ENCODE measurements at regions not wholly inside any gene's neighbourhood (a gene's known extent, or its start where the extent isn't known, plus 50 kb on each side); places are given as distances from the start of the nearest gene placed in this dataset.

GRCh38 chr6:3928111-3928510 lies 78.9 kb downstream of the FAM50B start:
- Histone ChIP-seq H3K9me3 (ENCODE audit: control insufficient read depth in 4 of 4, insufficient read depth in 3 of 4, low read length in 3 of 4) (no peaks in the 10 kb centered on the region), H3K27me3 (ENCODE audit: control insufficient read depth in 3 of 3, insufficient read depth in 3 of 3, low read length in 2 of 3) (no peaks in the 10 kb centered on the region), H3K4me1 (ENCODE audit: control insufficient read depth in 5 of 5, insufficient read depth in 5 of 5, low read length in 5 of 5) (peaks cover 0 to 8% (median 3%) of the 10 kb centered on the region in 5 donors), H3K9ac (ENCODE audit: insufficient read depth in 1 of 2, low read length in 2 of 2) (no peak overlapping the region), H3K4me3 (no peak overlapping the region), H3K27ac (ENCODE audit: low read depth in 1 of 2, low read length in 1 of 2) (no peak overlapping the region), H3K36me3 (ENCODE audit: control insufficient read depth in 4 of 4, insufficient read depth in 4 of 4, low read length in 4 of 4) (no peaks in the 10 kb centered on the region)
- 55 to 59% methylated on average over 5 of the region's 5 CpGs for WGBS, 2 donors
- DNase-seq (no peak), ATAC-seq (ENCODE audit: insufficient read depth, low FRiP score) (no peak)
- no peak for TF ChIP-seq CTCF (IDR thresholded peaks at IDR 0.05; ENCODE audit: control extremely low read depth, extremely low read depth)

- H3K9me3 ChIP-seq (ENCODE audit: control insufficient read depth in 4 of 4, insufficient read depth in 3 of 4, low read length in 3 of 4) = no peaks in the 10 kb centered on the region
- H3K27ac ChIP-seq (ENCODE audit: low read depth in 1 of 2, low read length in 1 of 2) = peak overlapping the region; percentile 10 to 41
- H3K9ac ChIP-seq (ENCODE audit: insufficient read depth in 1 of 2, low read length in 2 of 2) = no peak overlapping the region
- DNase-seq (no peak), ATAC-seq (ENCODE audit: insufficient read depth, low FRiP score) (no peak)
- no peak overlapping the region for H3K4me3 ChIP-seq
- H3K4me1 ChIP-seq (ENCODE audit: control insufficient read depth in 5 of 5, insufficient read depth in 5 of 5, low read length in 5 of 5) = peaks cover 0 to 8% (median 3%) of the 10 kb centered on the region in 5 donors
- no peaks in the 10 kb centered on the region for H3K27me3 ChIP-seq (ENCODE audit: control insufficient read depth in 3 of 3, insufficient read depth in 3 of 3, low read length in 2 of 3)
- no peaks in the 10 kb centered on the region for H3K36me3 ChIP-seq (ENCODE audit: control insufficient read depth in 4 of 4, insufficient read depth in 4 of 4, low read length in 4 of 4)
- WGBS, 2 donors = 87 to 90% methylated on average over 6 of the region's 6 CpGs
- TF ChIP-seq CTCF (IDR thresholded peaks at IDR 0.05; ENCODE audit: control extremely low read depth, extremely low read depth) = no peak
Observed at GRCh38 chr6:3929281-3929798, 80.2 kb downstream of the FAM50B start.

GRCh38 chr6:3937438-3937837 lies 88.3 kb downstream of the FAM50B start:
- WGBS, 2 donors = 27 to 62% methylated on average over 2 of the region's 2 CpGs
- H3K36me3 ChIP-seq (ENCODE audit: control insufficient read depth in 4 of 4, insufficient read depth in 4 of 4, low read length in 4 of 4) = no peaks in the 10 kb centered on the region
- H3K9me3 ChIP-seq (ENCODE audit: control insufficient read depth in 4 of 4, insufficient read depth in 3 of 4, low read length in 3 of 4) = peaks cover 0 to 2% (median 0%) of the 10 kb centered on the region in 4 donors
- no peak overlapping the region for H3K9ac ChIP-seq (ENCODE audit: insufficient read depth in 1 of 2, low read length in 2 of 2)
- H3K4me1 ChIP-seq (ENCODE audit: control insufficient read depth in 5 of 5, insufficient read depth in 5 of 5, low read length in 5 of 5) = no peaks in the 10 kb centered on the region
- no peak overlapping the region for H3K27ac ChIP-seq (ENCODE audit: low read depth in 1 of 2, low read length in 1 of 2)
- peaks cover 0 to 8% (median 0%) of the 10 kb centered on the region in 3 donors for H3K27me3 ChIP-seq (ENCODE audit: control insufficient read depth in 3 of 3, insufficient read depth in 3 of 3, low read length in 2 of 3)
- ATAC-seq (ENCODE audit: insufficient read depth, low FRiP score) (no peak), DNase-seq (no peak)
- no peak for TF ChIP-seq CTCF (IDR thresholded peaks at IDR 0.05; ENCODE audit: control extremely low read depth, extremely low read depth)
- H3K4me3 ChIP-seq = no peak overlapping the region
